Karpas-422 (cell line): ENCODE measurements at regions not wholly inside any gene's neighbourhood (a gene's known extent, or its start where the extent isn't known, plus 50 kb on each side); places are given as distances from the start of the nearest gene placed in this dataset.

Source experiments
- DNase-seq: peaks from one replicate; pipeline ENCODE4 v3.0.0-alpha.2; 2015
- H2AFZ ChIP-seq: fragments of 200-600 bp; sonication (generic); 2 replicates; pipeline ENCODE4 v1.6.1; 2014; ENCODE audit warnings: antibody characterized with exemption, low read length, mixed read lengths
- H3K27ac ChIP-seq: fragments of 200-600 bp; sonication (generic); 2 replicates; pipeline ENCODE4 v1.5.1; 2014; ENCODE audit warnings: mild to moderate bottlenecking, low read length, moderate library complexity
- H3K27me3 ChIP-seq: fragments of 200-600 bp; sonication (generic); 2 replicates; pipeline ENCODE4 v1.6.1; 2014; ENCODE audit warnings: low read length, mixed read lengths
- H3K36me3 ChIP-seq: fragments of 200-600 bp; sonication (generic); 2 replicates; pipeline ENCODE4 v1.6.1; 2014; ENCODE audit warnings: low read length, mixed read lengths; ENCODE audit not compliant: insufficient read depth
- H3K4me1 ChIP-seq: fragments of 200-600 bp; sonication (generic); 2 replicates; pipeline ENCODE4 v1.6.1; 2014; ENCODE audit warnings: mild to moderate bottlenecking, low read length, mixed read lengths
- H3K4me2 ChIP-seq: fragments of 200-600 bp; sonication (generic); 2 replicates; pipeline ENCODE4 v1.6.1; 2014; ENCODE audit warnings: low read length, low read depth, mild to moderate bottlenecking; ENCODE audit not compliant: poor library complexity, severe bottlenecking
- H3K4me3 ChIP-seq: fragments of 200-600 bp; sonication (generic); 2 replicates; pipeline ENCODE4 v1.5.1; 2014; ENCODE audit warnings: mild to moderate bottlenecking, antibody characterized with exemption, low read length, mixed read lengths
- H3K79me2 ChIP-seq: fragments of 200-600 bp; sonication (generic); 2 replicates; pipeline ENCODE4 v1.6.1; 2014; ENCODE audit warnings: mild to moderate bottlenecking, low read length, mixed read lengths
- H3K9ac ChIP-seq: fragments of 200-600 bp; sonication (generic); 2 replicates; pipeline ENCODE4 v1.6.0; 2014; ENCODE audit warnings: low read length
- H3K9me2 ChIP-seq: fragments of 200-600 bp; sonication (generic), shearing (Covaris generic); replicated peaks from 2 replicates; pipeline ENCODE4 v1.6.0; 2014; ENCODE audit warnings: mild to moderate bottlenecking, low read length, moderate library complexity; ENCODE audit not compliant: insufficient read depth
- H3K9me3 ChIP-seq: fragments of 300-700, 200-600 bp; sonication (generic); 2 replicates; pipeline ENCODE4 v1.6.1; 2014; ENCODE audit warnings: low read length, mixed read lengths
- H4K20me1 ChIP-seq: fragments of 200-600 bp; sonication (generic); 2 replicates; pipeline ENCODE4 v1.6.1; 2014; ENCODE audit warnings: mild to moderate bottlenecking, antibody characterized with exemption, low read length, low read depth; ENCODE audit not compliant: insufficient read depth

DNA sequence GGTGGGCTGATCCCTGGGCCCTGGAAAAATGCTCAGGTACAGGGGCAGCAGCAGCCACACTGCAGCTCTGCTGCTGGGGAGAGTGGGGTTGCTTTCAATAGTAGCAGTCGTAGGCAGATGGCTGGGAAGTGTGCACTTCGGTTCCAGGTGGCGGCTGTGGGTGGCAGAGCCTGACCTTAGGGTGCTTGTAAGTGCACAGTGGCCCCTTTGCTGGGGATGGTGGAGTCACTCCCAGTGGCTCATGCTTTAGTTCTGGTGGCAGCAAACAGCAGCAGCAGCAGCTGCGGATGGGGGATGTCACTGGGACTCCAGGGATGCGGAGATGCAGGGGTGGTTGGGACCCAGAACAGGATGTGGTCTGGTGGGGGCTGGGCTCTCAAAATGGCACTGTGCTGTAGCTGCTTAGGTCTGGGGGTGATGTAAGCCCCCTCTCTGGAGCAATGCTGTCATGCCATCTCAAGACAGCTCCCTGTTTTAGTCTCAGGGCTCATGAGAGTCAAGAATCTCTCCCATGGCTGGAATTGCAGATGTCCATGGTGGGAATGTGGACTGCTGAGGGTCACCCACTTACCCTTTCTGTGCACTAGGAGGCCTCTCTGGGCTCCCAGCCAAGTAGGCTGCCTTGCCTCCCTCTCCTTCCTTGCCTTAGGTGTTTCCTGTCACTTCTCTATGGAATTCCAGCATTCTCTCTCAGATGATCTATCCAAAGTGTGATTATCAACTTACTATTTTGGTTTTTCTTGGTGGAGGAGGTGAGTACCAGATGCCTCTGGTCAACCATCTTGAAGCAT, 146.7 kb upstream of the SLC22A23 start:
- Histone ChIP-seq H3K9ac (no peak overlapping the region), H2AFZ (no peak overlapping the region), H3K4me1 (no peaks in the 10 kb centered on the region), H3K9me3 (peaks cover 10% of the 10 kb centered on the region), H3K79me2 (no peaks in the 10 kb centered on the region), H4K20me1 (no peaks in the 10 kb centered on the region), H3K4me3 (no peak overlapping the region), H3K9me2 (no peaks in the 10 kb centered on the region), H3K27me3 (no peaks in the 10 kb centered on the region), H3K36me3 (no peaks in the 10 kb centered on the region), H3K4me2 (no peak overlapping the region), H3K27ac (no peak overlapping the region)
- no peak for DNase-seq

DNA sequence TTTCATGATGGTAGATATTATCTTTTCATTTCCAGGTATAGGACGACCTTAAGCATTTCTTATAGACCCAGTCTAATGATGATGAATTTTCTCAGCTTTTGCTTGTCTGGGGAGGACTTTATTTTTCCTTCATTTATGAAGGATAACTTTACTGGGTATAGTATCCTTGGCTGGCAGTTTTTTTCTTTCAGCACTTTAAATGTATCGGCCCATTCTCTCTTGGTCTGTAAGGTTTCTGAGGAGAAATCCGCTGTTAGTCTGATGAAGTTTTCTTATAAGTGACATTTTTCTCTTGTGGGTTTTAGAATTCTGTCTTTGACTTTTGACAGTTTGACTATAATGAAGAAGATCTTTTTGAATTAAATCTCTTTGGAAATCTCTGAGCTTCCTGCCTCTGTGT, 144.7 kb upstream of the SLC22A23 start:
- no peaks in the 10 kb centered on the region for H3K36me3 ChIP-seq

DNA sequence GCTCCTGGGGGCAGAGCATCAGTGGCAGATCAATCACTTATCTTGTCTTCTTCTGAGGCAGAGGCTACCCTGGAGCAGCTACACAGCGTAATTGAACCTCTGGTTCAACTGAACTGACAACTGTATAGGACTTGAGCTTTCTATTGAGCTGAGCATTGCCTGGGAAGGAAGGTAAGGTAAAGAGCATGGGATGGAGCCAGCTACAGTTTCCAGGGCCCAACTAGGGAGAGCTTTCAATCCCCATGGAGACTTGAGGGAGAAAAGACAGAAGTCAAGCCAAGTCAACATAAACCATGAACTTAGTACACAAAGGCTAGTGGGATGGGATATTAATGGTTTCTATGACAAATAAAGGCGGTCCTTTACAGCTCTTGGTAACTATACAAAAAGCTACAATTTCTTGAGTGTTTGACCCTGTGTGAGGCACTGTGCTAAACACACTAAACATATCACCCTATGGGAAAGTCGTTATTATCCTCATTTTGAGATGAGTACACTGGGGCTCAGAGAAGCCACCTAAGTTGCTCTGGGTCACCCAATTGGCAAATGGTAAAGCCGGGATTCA, 140.7 kb upstream of the SLC22A23 start:
- H3K9ac ChIP-seq = no peak overlapping the region
- H3K27me3 ChIP-seq = no peaks in the 10 kb centered on the region
- no peaks in the 10 kb centered on the region for H3K9me2 ChIP-seq
- H2AFZ ChIP-seq = no peak overlapping the region
- no peak overlapping the region for H3K4me2 ChIP-seq
- no peak overlapping the region for H3K27ac ChIP-seq
- no peaks in the 10 kb centered on the region for H3K36me3 ChIP-seq
- H3K9me3 ChIP-seq = peaks cover 9% of the 10 kb centered on the region
- H3K4me1 ChIP-seq = no peaks in the 10 kb centered on the region
- no peaks in the 10 kb centered on the region for H3K79me2 ChIP-seq
- no peak for DNase-seq
- H3K4me3 ChIP-seq = no peak overlapping the region
- H4K20me1 ChIP-seq = no peaks in the 10 kb centered on the region

More for the DNA sequence above, 144.7 kb upstream of the SLC22A23 start:
- Histone ChIP-seq H3K9ac (no peak overlapping the region), H3K27me3 (no peaks in the 10 kb centered on the region), H3K79me2 (no peaks in the 10 kb centered on the region), H3K4me2 (no peak overlapping the region), H3K9me3 (peaks cover 10% of the 10 kb centered on the region), H3K4me3 (no peak overlapping the region), H3K9me2 (no peaks in the 10 kb centered on the region), H3K4me1 (no peaks in the 10 kb centered on the region), H2AFZ (no peak overlapping the region), H3K27ac (no peak overlapping the region), H4K20me1 (no peaks in the 10 kb centered on the region)
- DNase-seq = no peak

DNA sequence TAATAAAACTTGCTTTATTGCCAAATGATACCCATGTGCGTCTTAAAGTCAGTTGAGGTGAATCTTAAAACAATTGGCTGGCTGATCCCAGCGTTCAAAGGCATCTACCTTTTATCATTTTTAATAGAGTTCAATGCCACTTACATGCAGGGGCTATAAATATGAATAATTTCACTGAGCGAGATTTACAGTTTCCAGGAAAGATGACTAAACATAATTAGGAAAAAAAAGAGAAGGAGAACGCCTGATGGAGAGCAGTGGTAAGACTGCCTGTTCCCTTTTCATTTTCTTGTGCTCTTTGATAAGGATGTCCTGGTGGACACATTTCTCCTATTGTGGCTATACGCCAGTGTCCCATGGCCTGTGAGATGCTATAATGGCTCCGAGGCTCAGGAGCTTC, 139.9 kb upstream of the SLC22A23 start:
- Histone ChIP-seq H3K36me3 (no peaks in the 10 kb centered on the region), H3K4me1 (no peaks in the 10 kb centered on the region), H3K9me3 (peaks cover 3% of the 10 kb centered on the region), H3K9me2 (no peaks in the 10 kb centered on the region), H3K9ac (no peak overlapping the region), H3K4me3 (no peak overlapping the region), H3K27ac (no peak overlapping the region), H3K79me2 (no peaks in the 10 kb centered on the region), H4K20me1 (no peaks in the 10 kb centered on the region), H2AFZ (no peak overlapping the region), H3K27me3 (no peaks in the 10 kb centered on the region), H3K4me2 (no peak overlapping the region)
- no peak for DNase-seq

DNA sequence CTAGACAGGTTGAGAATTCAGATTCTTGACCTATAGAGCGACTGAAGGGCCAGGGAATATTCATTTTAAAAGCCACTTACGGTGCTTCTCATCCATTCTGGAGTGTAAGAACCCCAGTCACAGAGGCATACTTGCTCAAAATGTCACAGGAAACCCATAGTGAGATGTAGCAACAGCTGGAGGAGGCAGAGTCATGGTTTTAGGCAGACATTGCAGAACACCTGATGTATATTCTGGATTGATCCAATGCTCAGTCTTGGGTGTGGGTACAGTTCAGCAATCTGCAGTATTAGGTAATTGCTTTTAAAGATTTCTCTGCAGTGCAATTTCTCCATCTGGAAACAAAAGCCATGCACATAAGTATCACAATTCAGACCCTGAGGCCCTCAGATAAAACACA, 137.4 kb upstream of the SLC22A23 start:
- Histone ChIP-seq H3K4me3 (no peak overlapping the region), H3K36me3 (no peaks in the 10 kb centered on the region), H4K20me1 (no peaks in the 10 kb centered on the region), H3K9ac (no peak overlapping the region), H3K9me2 (no peaks in the 10 kb centered on the region), H3K27ac (no peak overlapping the region), H3K4me2 (no peak overlapping the region), H3K27me3 (no peaks in the 10 kb centered on the region), H3K79me2 (no peaks in the 10 kb centered on the region), H3K4me1 (no peaks in the 10 kb centered on the region), H3K9me3 (no peaks in the 10 kb centered on the region), H2AFZ (no peak overlapping the region)
- DNase-seq = no peak

DNA sequence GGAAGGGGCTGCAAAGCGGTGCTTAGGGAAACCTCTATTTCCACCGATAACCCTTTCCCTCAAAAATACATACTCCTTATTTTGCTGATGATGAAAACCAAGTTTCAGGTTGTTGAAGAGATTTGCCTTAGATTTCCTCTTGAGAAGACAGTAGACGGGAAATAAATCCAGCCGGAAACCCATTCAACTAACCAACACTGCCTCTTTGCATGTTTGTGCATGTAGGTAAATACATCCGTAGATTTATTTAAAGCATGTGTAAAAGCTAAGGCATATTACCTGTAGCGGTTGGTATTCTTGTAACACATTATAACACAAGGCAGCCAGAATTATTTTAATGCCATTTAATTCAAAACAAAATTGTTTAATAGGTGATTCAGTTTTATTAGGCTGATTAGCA, 136.3 kb upstream of the SLC22A23 start:
- DNase-seq = no peak
- no peaks in the 10 kb centered on the region for H3K27me3 ChIP-seq
- H4K20me1 ChIP-seq = no peaks in the 10 kb centered on the region

DNA sequence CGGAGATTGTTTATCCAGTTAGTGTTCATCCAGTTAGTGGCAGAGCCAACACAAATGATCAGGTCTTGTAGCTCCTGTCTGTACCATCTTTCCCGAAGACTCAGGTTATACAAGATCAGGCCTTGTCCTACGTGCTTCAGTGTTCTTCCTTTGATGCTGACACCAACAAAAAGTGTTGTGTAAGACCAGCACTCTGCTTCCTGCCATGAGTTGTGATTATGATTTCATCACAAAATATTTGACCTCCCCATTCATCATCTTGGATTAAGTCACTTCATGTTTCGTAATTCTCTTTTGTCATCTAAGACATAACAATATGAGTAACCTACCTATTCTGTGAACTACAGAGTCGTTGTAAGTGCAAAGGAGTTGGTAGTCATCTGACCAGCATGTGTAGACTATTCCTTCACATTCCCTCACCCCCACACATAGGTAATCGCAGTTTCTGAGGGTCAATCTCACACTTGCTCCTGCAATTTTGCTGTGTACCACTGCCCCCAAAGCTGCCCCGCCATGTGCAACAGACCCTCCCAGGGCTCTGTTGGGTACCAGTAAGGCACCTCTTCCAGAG, 135.6 kb upstream of the SLC22A23 start:
- Histone ChIP-seq H3K9me2 (no peaks in the 10 kb centered on the region), H3K9me3 (no peaks in the 10 kb centered on the region), H3K36me3 (no peaks in the 10 kb centered on the region), H3K4me2 (no peak overlapping the region), H4K20me1 (no peaks in the 10 kb centered on the region), H3K4me3 (no peak overlapping the region), H3K9ac (no peak overlapping the region), H2AFZ (no peak overlapping the region), H3K27me3 (no peaks in the 10 kb centered on the region), H3K27ac (no peak overlapping the region), H3K79me2 (no peaks in the 10 kb centered on the region), H3K4me1 (no peaks in the 10 kb centered on the region)
- DNase-seq = no peak

More for the DNA sequence above, 136.3 kb upstream of the SLC22A23 start:
- H2AFZ ChIP-seq = no peak overlapping the region
- no peaks in the 10 kb centered on the region for H3K36me3 ChIP-seq
- H3K4me1 ChIP-seq = no peaks in the 10 kb centered on the region
- H3K27ac ChIP-seq = no peak overlapping the region
- no peak overlapping the region for H3K4me3 ChIP-seq
- no peaks in the 10 kb centered on the region for H3K79me2 ChIP-seq
- H3K4me2 ChIP-seq = no peak overlapping the region
- no peak overlapping the region for H3K9ac ChIP-seq
- no peaks in the 10 kb centered on the region for H3K9me2 ChIP-seq
- no peaks in the 10 kb centered on the region for H3K9me3 ChIP-seq

DNA sequence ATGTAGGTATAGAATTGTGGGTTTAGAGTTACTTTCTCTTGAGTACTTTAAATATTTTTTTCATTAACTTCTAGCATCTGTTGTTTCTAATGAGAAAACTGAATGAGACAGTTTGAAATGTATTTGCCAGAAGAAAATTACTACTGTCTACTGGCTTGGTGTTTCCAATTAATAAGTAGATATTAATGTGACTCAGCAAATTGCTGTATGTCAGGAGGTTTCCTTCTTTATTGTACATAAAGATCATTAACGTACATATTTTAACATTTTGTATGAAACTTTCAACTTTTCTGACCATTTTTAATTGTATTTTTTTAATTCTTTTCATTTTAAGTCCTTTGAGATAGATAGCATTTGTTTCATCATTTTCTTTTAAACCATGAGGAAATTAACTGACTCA, 135.1 kb upstream of the SLC22A23 start:
- Histone ChIP-seq H3K9ac (no peak overlapping the region), H3K27ac (no peak overlapping the region), H3K36me3 (no peaks in the 10 kb centered on the region), H2AFZ (no peak overlapping the region), H3K4me2 (no peak overlapping the region), H3K4me1 (no peaks in the 10 kb centered on the region), H3K9me2 (no peaks in the 10 kb centered on the region), H3K4me3 (no peak overlapping the region), H3K9me3 (peaks cover under 1% of the 10 kb centered on the region; the same call in 1 of the 2 replicates), H3K79me2 (no peaks in the 10 kb centered on the region), H3K27me3 (0 out of 2 replicates have a peak, but pooled peaks cover 3% of the 10 kb centered on the region), H4K20me1 (no peaks in the 10 kb centered on the region)
- no peak for DNase-seq
